Neural progenitor cell (in vitro differentiated cells): ENCODE measurements at regions not wholly inside any gene's neighbourhood (a gene's known extent, or its start where the extent isn't known, plus 50 kb on each side); places are given as distances from the start of the nearest gene placed in this dataset.

ENCODE experiments used
- DNase-seq: peaks from one replicate; pipeline ENCODE4 v3.0.0-alpha.2; 2016; ENCODE audit warnings: low spot score
- H2AFZ ChIP-seq: fragments of 200-600 bp; sonication (generic); replicated peaks from 2 replicates; pipeline ENCODE4 v1.6.1; 2016; ENCODE audit warnings: antibody characterized with exemption
- H3F3A ChIP-seq: fragments of 200-600 bp; sonication (generic); 2 replicates; pipeline ENCODE4 v1.6.1; 2016; ENCODE audit warnings: antibody characterized with exemption, low read depth
- H3K27ac ChIP-seq: fragments of 200-600 bp; sonication (generic); 2 replicates; pipeline ENCODE4 v1.5.1; 2016; ENCODE audit warnings: mild to moderate bottlenecking
- H3K27me3 ChIP-seq: fragments of 200-600 bp; sonication (generic); 2 replicates; pipeline ENCODE4 v1.6.1; 2016; ENCODE audit warnings: mild to moderate bottlenecking, moderate library complexity
- H3K36me3 ChIP-seq: fragments of 200-600 bp; sonication (generic); 2 replicates; pipeline ENCODE4 v1.5.1; 2016
- H3K4me1 ChIP-seq: fragments of 200-600 bp; sonication (generic); 2 replicates; pipeline ENCODE4 v1.6.1; 2016; ENCODE audit warnings: mixed run types
- H3K4me2 ChIP-seq: fragments of 200-600 bp; sonication (generic); 2 replicates; pipeline ENCODE4 v1.6.1; 2016
- H3K4me3 ChIP-seq: fragments of 200-600 bp; sonication (generic); 2 replicates; pipeline ENCODE4 v1.5.1; 2016
- H3K79me2 ChIP-seq: fragments of 200-600 bp; sonication (generic); 2 replicates; pipeline ENCODE4 v1.6.1; 2016; ENCODE audit warnings: low read depth
- H3K9ac ChIP-seq: fragments of 200-600 bp; sonication (generic); 2 replicates; pipeline ENCODE4 v1.6.1; 2016
- H3K9me3 ChIP-seq: fragments of 200-600 bp; sonication (generic); 2 replicates; pipeline ENCODE4 v1.5.1; 2016; ENCODE audit warnings: low read depth
- H4K20me1 ChIP-seq: fragments of 200-600 bp; sonication (generic); 2 replicates; pipeline ENCODE4 v1.6.1; 2016; ENCODE audit warnings: low read depth
- H3K27ac Mint-ChIP-seq: 3 replicates; pipeline ENCODE4 v1.8.0; 2021; ENCODE audit warnings: mixed read lengths
- H3K27me3 Mint-ChIP-seq: 2 replicates; pipeline ENCODE4 v1.8.0; 2022; ENCODE audit warnings: low read depth, mild to moderate bottlenecking, inconsistent platforms, moderate library complexity, mixed read lengths; ENCODE audit not compliant: insufficient read depth
- H3K36me3 Mint-ChIP-seq: 3 replicates; pipeline ENCODE4 v1.8.0; 2021; ENCODE audit warnings: mixed read lengths
- H3K4me1 Mint-ChIP-seq: 3 replicates; pipeline ENCODE4 v1.8.0; 2021; ENCODE audit warnings: mixed read lengths
- H3K4me3 Mint-ChIP-seq: 3 replicates; pipeline ENCODE4 v1.8.0; 2021; ENCODE audit warnings: mild to moderate bottlenecking, moderate library complexity, mixed read lengths
- H3K9me3 Mint-ChIP-seq: 3 replicates; pipeline ENCODE4 v1.8.0; 2020; ENCODE audit warnings: mixed read lengths
- CTCF ChIP-seq: fragments of 200-600 bp; sonication (generic); IDR thresholded peaks from 2 replicates; pipeline ENCODE4 v1.5.1; 2017; ENCODE audit warnings: antibody characterized with exemption, mild to moderate bottlenecking
- EZH2 ChIP-seq: fragments of 200-600 bp; sonication (generic); IDR thresholded peaks from 2 replicates; pipeline ENCODE4 v1.6.1; 2017; ENCODE audit warnings: antibody characterized with exemption, mild to moderate bottlenecking, moderate library complexity
- EZH2phosphoT487 ChIP-seq: fragments of 200-600 bp; sonication (generic); IDR thresholded peaks from 2 replicates; pipeline ENCODE4 v1.6.1; 2017; ENCODE audit warnings: antibody characterized with exemption

GRCh38 chr9:107852891-107853290 is 363.3 kb upstream of the KLF4 start:
- H3F3A ChIP-seq, result no peaks in the 10 kb centered on the region
- no peak overlapping the region for H3K4me2 ChIP-seq
- H2AFZ ChIP-seq, result no peak overlapping the region
- no peaks in the 10 kb centered on the region for H3K4me1 ChIP-seq
- H3K9me3 ChIP-seq, result no peaks in the 10 kb centered on the region
- no peak overlapping the region for H3K9ac ChIP-seq
- Mint-ChIP-seq H3K4me3 (no peak overlapping the region), H3K27me3 (no peaks in the 10 kb centered on the region), H3K36me3 (no peaks in the 10 kb centered on the region), H3K4me1 (no peaks in the 10 kb centered on the region), H3K27ac (no peak overlapping the region), H3K9me3 (peaks cover 6% of the 10 kb centered on the region)
- no peaks in the 10 kb centered on the region for H3K79me2 ChIP-seq
- H3K4me3 ChIP-seq, result no peak overlapping the region
- no peak for TF ChIP-seq EZH2phosphoT487
- TF ChIP-seq EZH2, result no peak
- TF ChIP-seq CTCF, result no peak
- H3K27me3 ChIP-seq, result no peaks in the 10 kb centered on the region
- no peaks in the 10 kb centered on the region for H3K36me3 ChIP-seq
- DNase-seq, result no peak
- H4K20me1 ChIP-seq, result no peaks in the 10 kb centered on the region
- H3K27ac ChIP-seq, result no peak overlapping the region

- H3K4me2 ChIP-seq, result no peak overlapping the region
- H3K4me1 ChIP-seq, result no peaks in the 10 kb centered on the region
- no peaks in the 10 kb centered on the region for H3K79me2 ChIP-seq
- H3K9me3 ChIP-seq, result no peaks in the 10 kb centered on the region
- H3K27ac Mint-ChIP-seq, result peak overlapping the region; percentile 25
- H3K4me3 ChIP-seq, result no peak overlapping the region
- no peak overlapping the region for H2AFZ ChIP-seq
- H3F3A ChIP-seq, result no peaks in the 10 kb centered on the region
- peaks cover 5% of the 10 kb centered on the region for H3K9me3 Mint-ChIP-seq
- H3K27ac ChIP-seq, result no peak overlapping the region
- no peak for DNase-seq
- no peak for TF ChIP-seq EZH2phosphoT487
- no peak for TF ChIP-seq CTCF
- no peak for TF ChIP-seq EZH2
- no peaks in the 10 kb centered on the region for H3K36me3 ChIP-seq
- peaks cover 2% of the 10 kb centered on the region for H3K27me3 Mint-ChIP-seq
- no peak overlapping the region for H3K4me3 Mint-ChIP-seq
- H3K27me3 ChIP-seq, result no peaks in the 10 kb centered on the region
- no peaks in the 10 kb centered on the region for H4K20me1 ChIP-seq
- H3K4me1 Mint-ChIP-seq, result no peaks in the 10 kb centered on the region
- no peaks in the 10 kb centered on the region for H3K36me3 Mint-ChIP-seq
- no peak overlapping the region for H3K9ac ChIP-seq
Measured at GRCh38 chr9:107850653-107851052, 361.1 kb upstream of the KLF4 start.

- Histone ChIP-seq H3K27ac (no peak overlapping the region), H3K9me3 (no peaks in the 10 kb centered on the region), H3F3A (no peaks in the 10 kb centered on the region), H3K4me3 (no peak overlapping the region), H3K4me2 (no peak overlapping the region), H3K4me1 (no peaks in the 10 kb centered on the region), H4K20me1 (no peaks in the 10 kb centered on the region), H2AFZ (no peak overlapping the region), H3K36me3 (no peaks in the 10 kb centered on the region), H3K9ac (no peak overlapping the region), H3K79me2 (no peaks in the 10 kb centered on the region), H3K27me3 (no peaks in the 10 kb centered on the region)
- Mint-ChIP-seq H3K27me3 (peaks cover 2% of the 10 kb centered on the region), H3K4me1 (no peaks in the 10 kb centered on the region), H3K36me3 (no peaks in the 10 kb centered on the region), H3K27ac (no peak overlapping the region), H3K9me3 (no peaks in the 10 kb centered on the region), H3K4me3 (no peak overlapping the region)
- no peak for TF ChIP-seq EZH2phosphoT487
- TF ChIP-seq CTCF, result no peak
- no peak for TF ChIP-seq EZH2
- no peak for DNase-seq
Measured at GRCh38 chr9:107847978-107848964, 358.7 kb upstream of the KLF4 start.
